Gastrocnemius medialis (tissue), 4 donors: ENCODE measurements at regions not wholly inside any gene's neighbourhood (a gene's known extent, or its start where the extent isn't known, plus 50 kb on each side); places are given as distances from the start of the nearest gene placed in this dataset.

Experiments
- CTCF ChIP-seq, 5 experiments: fragments of 450-650 bp in 3 of 5; fragments of 200-600 bp in 2 of 5; sonication (generic) in 2 of 5; IDR thresholded peaks in 4 of 5; conservative IDR thresholded peaks in 1 of 5; 1 replicate in 4 of 5; 2 replicates in 1 of 5; pipeline ENCODE4 v1.5.1; 2016 to 2019; ENCODE audit warnings: antibody characterized with exemption in 5 of 5, mild to moderate bottlenecking in 3 of 5, moderate library complexity in 3 of 5
- POLR2A ChIP-seq, 2 donors: fragments of 450-650 bp; IDR thresholded peaks; one replicate each; pipeline ENCODE4 v1.6.1; 2017; ENCODE audit warnings: antibody characterized with exemption in 2 of 2, mild to moderate bottlenecking in 2 of 2, moderate library complexity in 2 of 2

GRCh38 chr7:106375499-106375898, 90.7 kb upstream of the NAMPT start:
- TF ChIP-seq CTCF (IDR thresholded peaks at IDR 0.05 in 4 of 5, conservative IDR thresholded peaks at IDR 0.05 in 1 of 5) (no peak), POLR2A (IDR thresholded peaks at IDR 0.05) (no peak)
